Tibial artery (tissue), 4 donors: ENCODE measurements at regions not wholly inside any gene's neighbourhood (a gene's known extent, or its start where the extent isn't known, plus 50 kb on each side); places are given as distances from the start of the nearest gene placed in this dataset.
"Not testable (repeated sequence)": the region's sequence is repeated elsewhere in the genome, so short reads cannot be mapped to it uniquely, and the experiment has no call there.

Source experiments
- DNase-seq, 2 donors: peaks; one replicate each; pipeline ENCODE4 v3.0.0-alpha.2; 2019
- H3K27ac ChIP-seq, 2 donors: fragments of 200-600 bp; sonication (generic) in 1 of 2; 1 replicate in 1 of 2; 2 replicates in 1 of 2; pipeline ENCODE4 v1.5.1; 2018 to 2019; ENCODE audit warnings: mild to moderate bottlenecking in 1 of 2
- H3K27me3 ChIP-seq, 2 donors: fragments of 200-600 bp; sonication (generic) in 1 of 2; one replicate each; pipeline versions ENCODE4 v1.5.1 to v1.6.0; 2016 to 2019
- H3K36me3 ChIP-seq, 3 donors: fragments of 200-600 bp; sonication (generic) in 2 of 3; one replicate each; pipeline ENCODE4 v1.5.1; 2016 to 2019; ENCODE audit warnings: mild to moderate bottlenecking in 2 of 3
- H3K4me1 ChIP-seq, 4 donors: fragments of 200-600 bp; sonication (generic) in 2 of 4; 1 replicate in 3 of 4; 2 replicates in 1 of 4; pipeline ENCODE4 v1.5.1; 2016 to 2019
- H3K4me3 ChIP-seq, 2 donors: fragments of 200-600 bp; sonication (generic) in 1 of 2; 1 replicate in 1 of 2; 2 replicates in 1 of 2; pipeline ENCODE4 v1.5.1; 2018 to 2019; ENCODE audit warnings: mild to moderate bottlenecking in 2 of 2
- H3K9me3 ChIP-seq, 3 donors: fragments of 200-600 bp; sonication (generic) in 1 of 3; one replicate each; pipeline ENCODE4 v1.5.1; 2016 to 2019
- CTCF ChIP-seq, 2 experiments: fragments of 200-600 bp in 1 of 2; fragments of 450-650 bp in 1 of 2; IDR thresholded peaks; one replicate each; pipeline ENCODE4 v1.5.1; 2017 to 2019; ENCODE audit warnings: antibody characterized with exemption in 2 of 2, mild to moderate bottlenecking in 1 of 2, moderate library complexity in 1 of 2
- intact Hi-C: fragments of 100-400 bp; cut with DNase I; formaldehyde crosslinking; loops from one replicate; pipeline ENCODE4 v1.15.0; 2023; ENCODE audit warnings: low total_unique reads

- Histone ChIP-seq H3K27me3 (no peaks in the 10 kb centered on the region), H3K4me3 (no peak overlapping the region), H3K27ac (no peak overlapping the region), H3K36me3 (no peaks in the 10 kb centered on the region), H3K9me3 (no peaks in the 10 kb centered on the region), H3K4me1 (peaks cover 0 to 7% (median 0%) of the 10 kb centered on the region in 4 donors)
- DNase-seq, result no peak
- intact Hi-C loops, result no loop called here
- no peak for TF ChIP-seq CTCF (IDR thresholded peaks at IDR 0.05)
These were observed 84.4 kb upstream of the CD28 start for GRCh38 chr2:203621981-203622515.

- no peak for DNase-seq
- Histone ChIP-seq H3K4me3 (no peak overlapping the region), H3K4me1 (peaks cover 0 to 15% (median 0%) of the 10 kb centered on the region in 4 donors), H3K27me3 (no peaks in the 10 kb centered on the region), H3K36me3 (no peaks in the 10 kb centered on the region), H3K27ac (no peak overlapping the region), H3K9me3 (no peaks in the 10 kb centered on the region)
- intact Hi-C loops, result no loop called here
- no peak for TF ChIP-seq CTCF (IDR thresholded peaks at IDR 0.05)
These were observed 83.3 kb upstream of the CD28 start for GRCh38 chr2:203623096-203623495.

GRCh38 chr2:203623661-203624060, 82.8 kb upstream of the CD28 start:
- Histone ChIP-seq H3K9me3 (no peaks in the 10 kb centered on the region), H3K27me3 (no peaks in the 10 kb centered on the region), H3K4me3 (no peak overlapping the region), H3K4me1 (peaks cover 0 to 15% (median 0%) of the 10 kb centered on the region in 4 donors), H3K27ac (no peak overlapping the region), H3K36me3 (no peaks in the 10 kb centered on the region)
- TF ChIP-seq CTCF (IDR thresholded peaks at IDR 0.05), result no peak
- intact Hi-C loops, result no loop called here
- no peak for DNase-seq

GRCh38 chr2:203625701-203626100, 80.7 kb upstream of the CD28 start:
- DNase-seq, result no peak
- Histone ChIP-seq H3K27me3 (no peaks in the 10 kb centered on the region), H3K9me3 (no peaks in the 10 kb centered on the region), H3K4me3 (no peak overlapping the region), H3K27ac (no peak overlapping the region), H3K36me3 (no peaks in the 10 kb centered on the region), H3K4me1 (peaks cover 0 to 15% (median 0%) of the 10 kb centered on the region in 4 donors)
- TF ChIP-seq CTCF (IDR thresholded peaks at IDR 0.05), result no peak
- intact Hi-C loops, result no loop called here

- intact Hi-C loops, H3K4me3 ChIP-seq, H3K27me3 ChIP-seq, H3K9me3 ChIP-seq, H3K36me3 ChIP-seq, H3K27ac ChIP-seq, DNase-seq: not testable (repeated sequence)
- peaks cover 0 to 15% (median 0%) of the 10 kb centered on the region in 4 donors for H3K4me1 ChIP-seq
These were observed 80.2 kb upstream of the CD28 start for GRCh38 chr2:203626247-203626646.

- Histone ChIP-seq H3K27ac (peak overlapping the region; percentile 9 to 47), H3K4me3 (no peak overlapping the region), H3K36me3 (no peaks in the 10 kb centered on the region), H3K4me1 (peaks cover 0 to 15% (median 0%) of the 10 kb centered on the region in 4 donors), H3K27me3 (no peaks in the 10 kb centered on the region), H3K9me3 (no peaks in the 10 kb centered on the region)
- intact Hi-C loops, result no loop called here
- TF ChIP-seq CTCF (IDR thresholded peaks at IDR 0.05), result no peak
- DNase-seq, result no peak
These were observed 79.3 kb upstream of the CD28 start for GRCh38 chr2:203626952-203627681.
